ENCODE measurements at regions not wholly inside any gene's neighbourhood (a gene's known extent, or its start where the extent isn't known, plus 50 kb on each side); places are given as distances from the start of the nearest gene placed in this dataset.

DNA sequence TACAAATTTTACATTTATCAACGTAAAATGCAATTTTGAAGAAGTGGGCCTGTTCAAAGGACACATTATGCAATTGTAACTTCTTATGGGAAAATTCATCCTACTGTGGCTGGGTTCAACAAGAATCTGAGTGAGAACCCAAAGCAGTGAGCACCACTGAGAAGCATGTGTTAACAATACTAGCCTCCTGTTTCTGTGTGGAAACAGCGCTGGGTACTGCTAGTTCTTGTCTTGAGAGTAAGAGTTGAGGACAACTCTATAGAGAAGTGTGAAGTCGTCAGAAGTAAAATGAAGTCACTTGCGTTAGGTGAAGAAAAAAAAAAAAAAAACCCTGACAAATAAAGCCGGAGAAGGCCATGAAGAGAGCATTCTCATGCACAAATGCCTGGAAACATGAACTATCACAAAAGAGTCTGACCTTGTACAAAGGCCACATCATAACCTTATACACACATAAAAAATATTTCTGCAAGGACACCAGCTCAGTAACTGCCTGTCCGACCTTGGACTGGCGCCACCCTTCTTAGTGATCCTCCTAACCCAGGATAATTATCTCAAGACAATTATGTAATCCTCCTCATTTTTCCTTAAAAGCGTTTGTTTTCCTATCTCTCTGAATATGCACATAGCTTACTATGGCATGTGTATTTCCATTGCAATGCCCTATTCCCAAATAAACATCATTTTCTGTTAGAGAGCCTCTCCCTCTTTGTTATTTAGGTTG lies 554.9 kb downstream of the HTR7 start:
- H3K27ac ChIP-seq (ENCODE audit: low read depth in 2 of 2, low read length in 2 of 2) = no peak overlapping the region
- TF ChIP-seq, protein P1, sequence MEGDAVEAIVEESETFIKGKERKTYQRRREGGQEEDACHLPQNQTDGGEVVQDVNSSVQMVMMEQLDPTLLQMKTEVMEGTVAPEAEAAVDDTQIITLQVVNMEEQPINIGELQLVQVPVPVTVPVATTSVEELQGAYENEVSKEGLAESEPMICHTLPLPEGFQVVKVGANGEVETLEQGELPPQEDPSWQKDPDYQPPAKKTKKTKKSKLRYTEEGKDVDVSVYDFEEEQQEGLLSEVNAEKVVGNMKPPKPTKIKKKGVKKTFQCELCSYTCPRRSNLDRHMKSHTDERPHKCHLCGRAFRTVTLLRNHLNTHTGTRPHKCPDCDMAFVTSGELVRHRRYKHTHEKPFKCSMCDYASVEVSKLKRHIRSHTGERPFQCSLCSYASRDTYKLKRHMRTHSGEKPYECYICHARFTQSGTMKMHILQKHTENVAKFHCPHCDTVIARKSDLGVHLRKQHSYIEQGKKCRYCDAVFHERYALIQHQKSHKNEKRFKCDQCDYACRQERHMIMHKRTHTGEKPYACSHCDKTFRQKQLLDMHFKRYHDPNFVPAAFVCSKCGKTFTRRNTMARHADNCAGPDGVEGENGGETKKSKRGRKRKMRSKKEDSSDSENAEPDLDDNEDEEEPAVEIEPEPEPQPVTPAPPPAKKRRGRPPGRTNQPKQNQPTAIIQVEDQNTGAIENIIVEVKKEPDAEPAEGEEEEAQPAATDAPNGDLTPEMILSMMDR (IDR thresholded peaks at IDR 0.05; ENCODE audit: borderline replicate concordance, extremely low read depth, insufficient read depth) = no peak
- H3K4me3 ChIP-seq (ENCODE audit: low read length in 3 of 3) = no peak overlapping the region
- intact Hi-C loops (cut with DNase I) = no loop called here
- H3K36me3 ChIP-seq (ENCODE audit: control insufficient read depth in 2 of 3, insufficient read depth in 3 of 3, low read length in 3 of 3) = no peaks in the 10 kb centered on the region
- no peaks in the 10 kb centered on the region for H3K27me3 ChIP-seq (ENCODE audit: control insufficient read depth, insufficient read depth, low read length)
- no peak overlapping the region for H3K9ac ChIP-seq (ENCODE audit: low read length in 3 of 3)
- H3K4me1 ChIP-seq (ENCODE audit: control insufficient read depth in 2 of 3, insufficient read depth in 2 of 3, low read depth in 1 of 3, low read length in 3 of 3) = no peaks in the 10 kb centered on the region
- FAIRE-seq (no peak), DNase-seq (no peak)
- no peaks in the 10 kb centered on the region for H3K9me3 ChIP-seq (ENCODE audit: control insufficient read depth in 2 of 3, insufficient read depth in 1 of 3, low read length in 3 of 3)

DNA sequence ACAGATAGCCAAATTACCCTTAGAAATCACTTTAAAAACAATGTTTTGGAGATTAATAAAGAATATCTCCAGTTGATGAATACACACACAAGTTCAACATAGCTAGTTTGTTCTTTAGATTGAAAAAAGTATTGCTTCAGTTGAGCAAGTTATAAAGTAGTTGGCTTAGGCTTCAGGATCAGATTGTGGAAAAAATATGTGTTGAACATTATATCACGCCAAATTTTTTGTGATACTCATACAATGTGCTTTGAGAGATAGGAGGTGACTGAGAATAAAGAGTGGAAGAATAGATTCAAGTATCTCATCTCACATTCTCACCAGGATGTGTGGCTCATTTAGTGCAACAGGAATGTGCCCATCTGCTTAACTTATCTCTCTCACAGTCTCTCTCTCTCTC lies 553.3 kb downstream of the HTR7 start:
- no peak overlapping the region for H3K27ac ChIP-seq (ENCODE audit: low read depth in 2 of 2, low read length in 2 of 2)
- H3K9me3 ChIP-seq (ENCODE audit: control insufficient read depth in 2 of 3, insufficient read depth in 1 of 3, low read length in 3 of 3) = no peaks in the 10 kb centered on the region
- TF ChIP-seq, protein P1 (IDR thresholded peaks at IDR 0.05; ENCODE audit: borderline replicate concordance, extremely low read depth, insufficient read depth) = no peak
- H3K27me3 ChIP-seq (ENCODE audit: control insufficient read depth, insufficient read depth, low read length) = no peaks in the 10 kb centered on the region
- no peaks in the 10 kb centered on the region for H3K4me1 ChIP-seq (ENCODE audit: control insufficient read depth in 2 of 3, insufficient read depth in 2 of 3, low read depth in 1 of 3, low read length in 3 of 3)
- no peak for FAIRE-seq
- no peak for DNase-seq
- no peak overlapping the region for H3K9ac ChIP-seq (ENCODE audit: low read length in 3 of 3)
- H3K4me3 ChIP-seq (ENCODE audit: low read length in 3 of 3) = no peak overlapping the region
- intact Hi-C loops (cut with DNase I) = no loop called here
- no peaks in the 10 kb centered on the region for H3K36me3 ChIP-seq (ENCODE audit: control insufficient read depth in 2 of 3, insufficient read depth in 3 of 3, low read length in 3 of 3)

DNA sequence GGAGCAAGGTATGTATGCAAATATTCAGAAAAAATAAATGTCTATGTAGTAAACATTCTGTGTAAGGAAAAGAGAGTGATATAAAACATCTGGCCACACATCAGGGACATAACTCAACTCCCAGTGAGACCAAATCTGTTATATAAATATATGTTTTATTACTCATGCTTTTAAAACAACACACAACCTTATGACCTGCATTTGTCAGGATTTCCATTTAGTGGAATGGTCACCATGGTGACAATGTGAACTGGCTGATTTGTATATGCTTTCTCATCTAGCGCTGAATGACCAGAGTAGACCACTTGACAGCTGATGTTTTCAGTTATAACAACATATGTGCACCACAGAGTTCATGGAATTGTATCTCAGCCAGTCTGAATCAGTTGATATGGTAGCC lies 551.7 kb downstream of the HTR7 start:
- Histone ChIP-seq H3K36me3 (ENCODE audit: control insufficient read depth in 2 of 3, insufficient read depth in 3 of 3, low read length in 3 of 3) (no peaks in the 10 kb centered on the region), H3K27ac (ENCODE audit: low read depth in 2 of 2, low read length in 2 of 2) (no peak overlapping the region), H3K27me3 (ENCODE audit: control insufficient read depth, insufficient read depth, low read length) (no peaks in the 10 kb centered on the region), H3K4me3 (ENCODE audit: low read length in 3 of 3) (no peak overlapping the region), H3K9me3 (ENCODE audit: control insufficient read depth in 2 of 3, insufficient read depth in 1 of 3, low read length in 3 of 3) (no peaks in the 10 kb centered on the region), H3K4me1 (ENCODE audit: control insufficient read depth in 2 of 3, insufficient read depth in 2 of 3, low read depth in 1 of 3, low read length in 3 of 3) (no peaks in the 10 kb centered on the region), H3K9ac (ENCODE audit: low read length in 3 of 3) (no peak overlapping the region)
- intact Hi-C loops (cut with DNase I) = no loop called here
- FAIRE-seq = no peak
- TF ChIP-seq, protein P1 (IDR thresholded peaks at IDR 0.05; ENCODE audit: borderline replicate concordance, extremely low read depth, insufficient read depth) = no peak
- DNase-seq = peak in 3 of 5 donors; percentile 16 to 90 (median 69)

DNA sequence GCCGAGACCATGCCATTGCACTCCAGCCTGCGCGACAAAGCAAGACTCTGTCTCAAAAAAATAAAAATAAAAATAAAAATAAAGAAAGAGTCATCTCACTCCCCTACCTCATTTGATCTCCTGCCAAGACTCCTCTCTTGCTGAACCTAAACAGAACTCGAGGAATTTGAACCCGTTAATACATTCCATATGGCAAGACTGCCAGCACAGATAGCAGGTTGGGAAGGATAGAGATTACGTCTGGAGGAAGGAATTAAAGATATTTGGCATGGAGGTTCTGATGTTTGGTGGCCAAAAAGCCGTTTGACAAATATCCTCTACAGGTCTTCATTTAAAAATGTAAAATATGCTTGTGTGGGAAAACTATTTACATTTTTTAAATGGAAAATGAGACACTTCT lies 549.6 kb downstream of the HTR7 start:
- H3K27ac ChIP-seq (ENCODE audit: low read depth in 2 of 2, low read length in 2 of 2) = no peak overlapping the region
- no peak for DNase-seq
- TF ChIP-seq, protein P1 (IDR thresholded peaks at IDR 0.05; ENCODE audit: borderline replicate concordance, extremely low read depth, insufficient read depth) = no peak

More for the DNA sequence above, 549.6 kb downstream of the HTR7 start:
- FAIRE-seq = no peak
- H3K4me3 ChIP-seq (ENCODE audit: low read length in 3 of 3) = no peak overlapping the region
- intact Hi-C loops (cut with DNase I) = no loop called here
- no peaks in the 10 kb centered on the region for H3K27me3 ChIP-seq (ENCODE audit: control insufficient read depth, insufficient read depth, low read length)
- no peaks in the 10 kb centered on the region for H3K4me1 ChIP-seq (ENCODE audit: control insufficient read depth in 2 of 3, insufficient read depth in 2 of 3, low read depth in 1 of 3, low read length in 3 of 3)
- H3K36me3 ChIP-seq (ENCODE audit: control insufficient read depth in 2 of 3, insufficient read depth in 3 of 3, low read length in 3 of 3) = no peaks in the 10 kb centered on the region
- no peak overlapping the region for H3K9ac ChIP-seq (ENCODE audit: low read length in 3 of 3)
- no peaks in the 10 kb centered on the region for H3K9me3 ChIP-seq (ENCODE audit: control insufficient read depth in 2 of 3, insufficient read depth in 1 of 3, low read length in 3 of 3)

Data from kidney (tissue), 13 donors.